ENCODE measurements at regions not wholly inside any gene's neighbourhood (a gene's known extent, or its start where the extent isn't known, plus 50 kb on each side); places are given as distances from the start of the nearest gene placed in this dataset.

DNA sequence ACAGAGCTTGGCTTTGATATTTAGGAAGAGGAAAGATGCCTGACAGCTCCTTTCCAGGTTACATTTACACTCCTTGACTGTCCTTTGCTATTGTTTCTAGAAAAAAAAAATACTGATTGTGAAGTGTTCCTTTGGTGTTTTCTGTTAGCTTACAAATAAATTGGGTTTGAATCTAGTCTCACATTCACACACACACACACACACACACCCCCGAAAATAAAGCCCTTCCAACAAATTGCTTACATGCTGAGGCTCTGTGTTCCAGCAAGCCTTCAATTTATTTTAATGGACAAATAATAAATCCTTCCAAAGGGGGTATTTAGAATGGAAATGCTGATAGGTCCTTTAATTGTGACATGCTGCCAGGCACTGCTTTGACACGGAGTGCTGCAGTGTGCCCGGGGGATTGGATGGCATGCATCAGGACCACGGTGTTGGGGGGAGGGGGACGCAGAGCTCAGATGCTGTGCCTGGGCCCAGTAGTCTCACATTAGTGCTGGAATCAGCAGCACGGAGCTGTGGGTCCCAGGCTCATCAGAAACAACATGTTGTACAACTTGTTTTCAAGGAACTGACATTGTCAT, 199.9 kb downstream of the CD83 start:
- BruUV-seq (replicated peaks): no TSS peak
- Histone ChIP-seq H3K4me1 (ENCODE audit: control insufficient read depth, insufficient read depth, low read length) (no peaks in the 10 kb centered on the region), H3K4me3 (ENCODE audit: low read depth in 2 of 2, low read length in 2 of 2) (no peak overlapping the region), H3K27me3 (ENCODE audit: control insufficient read depth, insufficient read depth, low read length) (peaks cover 9% of the 10 kb centered on the region), H3K9me3 (ENCODE audit: control insufficient read depth, insufficient read depth, low read depth, low read length) (no peaks in the 10 kb centered on the region), H3K27ac (ENCODE audit: low read length) (no peak overlapping the region), H3K36me3 (ENCODE audit: control insufficient read depth, insufficient read depth, low read length) (no peaks in the 10 kb centered on the region)
- in situ Hi-C loops (cut with HindIII; ENCODE audit: low pct_unique_long_range_greater_than_20kb, low sequenced_read_pairs) (no loop called here), intact Hi-C loops (cut with micrococcal nuclease; ENCODE audit: unreplicated experiment) (no loop called here)
- DNase-seq (ENCODE audit: low read depth, low spot score): no peak
- POLR2A ChIA-PET: interaction anchor here (0.7 kb wide), 2 partner anchors 12 to 93 kb away, joined by 4 read pairs; no protein-coding TSS in a partner anchor
- ATAC-seq: no peak
- CTCF ChIA-PET: interaction anchor here (0.6 kb wide), 2 partner anchors 243 to 931 kb away, joined by 3 read pairs; no protein-coding TSS in a partner anchor
- TF ChIP-seq SIN3A (IDR thresholded peaks at IDR 0.05; ENCODE audit: borderline replicate concordance, insufficient read depth, low read depth, low read length) (no peak), CTCF (IDR thresholded peaks at IDR 0.05) (no peak; the same call in none of the 2 replicates), POLR2AphosphoS5 (IDR thresholded peaks at IDR 0.05; ENCODE audit: low read depth, low read length) (no peak), REST (IDR thresholded peaks at IDR 0.05; ENCODE audit: insufficient read depth in 1 of 2, low read depth in 2 of 2, low read length in 1 of 2) (no peak)

DNA sequence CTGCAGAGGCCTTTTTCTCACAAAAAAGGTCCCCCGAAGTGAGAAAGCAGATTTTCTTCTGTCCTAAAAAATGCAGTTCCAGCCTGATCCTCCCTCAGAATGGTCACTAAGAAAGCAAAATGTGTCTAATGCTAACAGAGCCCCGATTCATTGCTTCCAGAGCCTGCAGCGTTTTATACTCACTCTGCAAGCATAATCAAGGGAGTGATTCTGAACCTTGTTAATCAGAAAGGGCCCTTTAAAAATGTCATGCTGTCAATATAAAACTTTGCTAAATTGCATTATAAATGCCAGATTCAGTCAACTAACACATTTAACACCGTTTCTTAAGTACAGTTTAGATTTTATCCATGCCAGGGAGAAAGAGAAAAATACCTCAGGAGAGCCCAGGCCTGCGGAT, 202.8 kb downstream of the CD83 start:
- ChIA-PET POLR2A (interaction anchor here (0.6 kb wide), 1 partner anchor 14 kb away, joined by 3 read pairs; no protein-coding TSS in a partner anchor), CTCF (no interaction called here)
- no peaks in the 10 kb centered on the region for H3K9me3 ChIP-seq (ENCODE audit: control insufficient read depth, insufficient read depth, low read depth, low read length)
- H3K4me1 ChIP-seq (ENCODE audit: control insufficient read depth, insufficient read depth, low read length): no peaks in the 10 kb centered on the region
- ATAC-seq (no peak), DNase-seq (ENCODE audit: low read depth, low spot score) (no peak)
- no peak for TF ChIP-seq POLR2AphosphoS5 (IDR thresholded peaks at IDR 0.05; ENCODE audit: low read depth, low read length)
- TF ChIP-seq REST (IDR thresholded peaks at IDR 0.05; ENCODE audit: insufficient read depth in 1 of 2, low read depth in 2 of 2, low read length in 1 of 2): no peak
- TF ChIP-seq CTCF (IDR thresholded peaks at IDR 0.05): no peak
- TF ChIP-seq SIN3A (IDR thresholded peaks at IDR 0.05; ENCODE audit: borderline replicate concordance, insufficient read depth, low read depth, low read length): no peak
- TF ChIP-seq TCF7L2 (IDR thresholded peaks at IDR 0.05; ENCODE audit: low read depth, low read length): no peak
- intact Hi-C loops (cut with micrococcal nuclease; ENCODE audit: unreplicated experiment) (no loop called here), in situ Hi-C loops (cut with HindIII; ENCODE audit: low pct_unique_long_range_greater_than_20kb, low sequenced_read_pairs) (no loop called here)
- no peak overlapping the region for H3K4me3 ChIP-seq (ENCODE audit: low read depth in 2 of 2, low read length in 2 of 2)
- no peaks in the 10 kb centered on the region for H3K36me3 ChIP-seq (ENCODE audit: control insufficient read depth, insufficient read depth, low read length)
- peaks cover 9% of the 10 kb centered on the region for H3K27me3 ChIP-seq (ENCODE audit: control insufficient read depth, insufficient read depth, low read length)
- no peak overlapping the region for H3K27ac ChIP-seq (ENCODE audit: low read length)
- BruUV-seq (replicated peaks): no TSS peak
